Hematopoietic multipotent progenitor cell treated with erythropoietin and hydrocortisone succinate and interleukin-3 and kit ligand, for 15 days (in vitro differentiated cells): ENCODE measurements at regions not wholly inside any gene's neighbourhood (a gene's known extent, or its start where the extent isn't known, plus 50 kb on each side); places are given as distances from the start of the nearest gene placed in this dataset.
"Not testable (repeated sequence)": the region's sequence is repeated elsewhere in the genome, so short reads cannot be mapped to it uniquely, and the experiment has no call there.

Source experiments
- DNase-seq: peaks from one replicate; pipeline ENCODE4 v3.0.0-alpha.2; 2015; ENCODE audit warnings: low spot score

DNA sequence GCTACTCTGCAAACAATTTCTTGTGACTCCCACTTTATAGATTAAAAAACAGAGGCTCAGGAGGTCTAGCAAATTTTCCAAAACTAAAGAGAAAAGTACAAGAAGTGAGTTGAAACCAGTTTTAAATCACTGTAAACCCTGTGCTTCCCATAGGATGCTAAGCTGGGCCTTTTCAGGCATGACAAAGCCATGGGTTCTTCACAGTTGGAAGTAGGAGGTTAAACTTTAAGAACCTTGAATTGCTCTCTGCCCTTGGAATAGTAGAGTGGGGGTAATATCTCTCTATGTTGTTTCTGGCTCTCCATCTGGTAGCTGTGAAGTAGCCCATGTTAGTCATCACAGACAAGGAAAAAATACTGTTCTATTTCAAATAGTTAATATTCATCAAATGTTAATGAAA lies 193.6 kb upstream of the SATB1 start:
- DNase-seq: no peak

DNA sequence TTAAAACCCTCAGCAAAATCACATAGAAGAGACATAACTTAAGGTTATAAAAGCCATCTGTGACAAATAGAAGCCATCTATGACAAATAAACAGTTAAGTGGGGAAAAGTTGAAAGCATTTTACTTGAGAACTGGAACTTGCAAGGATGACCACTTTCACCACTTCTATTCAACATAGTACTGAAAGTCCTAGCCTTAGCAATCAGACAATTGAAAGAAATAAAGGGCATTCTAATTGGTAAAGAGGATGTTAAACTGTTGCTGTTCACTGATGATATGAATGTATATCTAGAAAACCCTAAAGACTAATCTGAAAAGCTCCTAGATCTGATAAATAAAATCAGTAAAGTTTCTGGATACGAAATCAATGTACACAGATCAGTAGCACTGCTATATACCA lies 186.9 kb upstream of the SATB1 start:
- DNase-seq: no peak

DNA sequence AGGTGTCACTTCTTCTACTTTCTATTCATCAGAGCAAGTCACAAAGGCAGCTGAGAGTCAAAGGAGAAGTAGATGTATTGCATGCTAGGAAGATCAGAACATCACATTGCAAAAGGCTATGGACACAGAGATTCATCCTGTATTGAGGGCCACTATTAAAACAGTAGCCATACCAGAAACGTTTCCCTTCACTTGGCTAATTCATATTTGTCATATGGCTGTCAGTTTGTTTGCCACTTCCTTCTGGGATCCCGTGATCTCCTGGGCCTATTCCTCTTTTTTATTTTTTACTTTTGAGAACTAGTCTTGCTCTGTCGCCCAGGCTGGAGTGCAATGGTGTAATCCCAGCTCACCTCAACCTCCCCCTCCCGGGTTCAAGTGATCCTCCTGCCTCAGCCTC lies 184.0 kb upstream of the SATB1 start:
- DNase-seq: no peak

DNA sequence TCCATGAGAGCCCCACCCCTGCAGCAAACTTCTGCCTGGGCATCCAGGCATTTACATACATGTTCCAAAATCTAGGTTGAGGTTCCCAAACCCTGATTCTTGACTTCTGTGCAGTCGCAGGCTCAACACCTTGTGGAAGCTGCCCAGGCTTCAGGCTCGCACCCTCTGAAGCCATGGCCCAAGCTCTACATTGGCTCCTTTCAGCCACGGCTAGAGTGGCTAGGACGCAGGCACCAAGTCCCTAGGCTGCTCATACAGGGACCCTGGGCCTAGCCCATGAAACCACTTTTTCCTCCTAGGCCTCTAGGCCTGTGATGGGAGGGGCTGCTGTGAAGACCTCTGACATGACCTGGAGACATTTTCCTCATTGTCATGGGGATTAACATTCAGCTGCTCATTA lies 172.8 kb upstream of the SATB1 start:
- no peak for DNase-seq

DNA sequence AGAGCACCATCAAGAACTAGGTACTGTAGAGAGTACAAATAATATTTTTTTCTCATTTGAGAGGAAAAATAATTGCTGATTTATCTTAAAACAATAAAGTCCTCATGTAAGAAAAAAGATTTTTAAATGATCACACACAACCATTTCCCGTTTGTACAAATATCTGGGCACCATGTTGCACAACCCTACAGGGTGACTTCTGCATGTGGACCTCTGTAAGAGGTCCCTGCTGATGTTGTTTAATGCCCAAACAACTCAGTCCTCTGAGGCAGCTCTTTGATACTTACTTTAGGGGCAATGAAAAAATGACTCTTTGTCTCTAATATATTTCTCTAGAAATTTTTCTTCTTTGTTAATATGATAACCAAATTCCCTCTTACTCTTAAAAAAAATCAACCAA lies 168.1 kb upstream of the SATB1 start:
- DNase-seq: no peak

DNA sequence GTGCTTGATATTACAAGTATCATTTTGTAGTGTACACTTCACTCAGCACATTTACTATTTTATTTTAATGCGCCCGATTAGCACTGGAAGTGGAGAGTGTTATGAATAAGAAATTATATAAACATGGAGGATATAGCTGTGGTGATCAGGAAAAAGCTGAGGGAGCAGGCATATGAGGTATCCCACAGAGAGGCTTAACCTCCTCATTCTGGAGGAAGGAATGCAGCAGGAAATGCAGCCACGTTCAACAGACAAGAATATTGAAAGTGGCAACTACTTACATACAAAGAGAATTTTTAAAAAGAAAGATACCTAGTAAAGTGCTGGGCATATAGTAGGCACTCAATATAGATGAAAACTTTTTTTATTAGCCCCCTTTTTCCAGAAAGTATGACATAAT lies 166.0 kb upstream of the SATB1 start:
- no peak for DNase-seq

DNA sequence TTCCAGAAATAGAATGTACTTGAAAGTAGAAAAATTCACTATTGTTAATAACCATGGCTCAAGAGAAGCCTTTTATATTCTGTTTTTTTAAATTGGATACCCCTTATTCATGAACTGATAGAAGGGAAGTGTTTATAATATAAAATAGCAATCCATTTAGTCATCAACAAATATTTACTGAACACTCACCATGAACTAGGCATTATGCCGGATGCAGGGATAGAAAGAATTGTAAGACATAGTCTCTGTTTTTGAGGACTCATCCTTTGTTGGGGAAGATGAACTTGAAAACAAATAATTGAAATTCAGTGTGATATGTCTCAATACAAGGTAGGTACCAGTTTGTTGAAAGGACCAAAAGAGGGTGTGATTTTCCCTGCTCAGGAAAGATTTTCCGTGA lies 160.9 kb upstream of the SATB1 start:
- DNase-seq: no peak

DNA sequence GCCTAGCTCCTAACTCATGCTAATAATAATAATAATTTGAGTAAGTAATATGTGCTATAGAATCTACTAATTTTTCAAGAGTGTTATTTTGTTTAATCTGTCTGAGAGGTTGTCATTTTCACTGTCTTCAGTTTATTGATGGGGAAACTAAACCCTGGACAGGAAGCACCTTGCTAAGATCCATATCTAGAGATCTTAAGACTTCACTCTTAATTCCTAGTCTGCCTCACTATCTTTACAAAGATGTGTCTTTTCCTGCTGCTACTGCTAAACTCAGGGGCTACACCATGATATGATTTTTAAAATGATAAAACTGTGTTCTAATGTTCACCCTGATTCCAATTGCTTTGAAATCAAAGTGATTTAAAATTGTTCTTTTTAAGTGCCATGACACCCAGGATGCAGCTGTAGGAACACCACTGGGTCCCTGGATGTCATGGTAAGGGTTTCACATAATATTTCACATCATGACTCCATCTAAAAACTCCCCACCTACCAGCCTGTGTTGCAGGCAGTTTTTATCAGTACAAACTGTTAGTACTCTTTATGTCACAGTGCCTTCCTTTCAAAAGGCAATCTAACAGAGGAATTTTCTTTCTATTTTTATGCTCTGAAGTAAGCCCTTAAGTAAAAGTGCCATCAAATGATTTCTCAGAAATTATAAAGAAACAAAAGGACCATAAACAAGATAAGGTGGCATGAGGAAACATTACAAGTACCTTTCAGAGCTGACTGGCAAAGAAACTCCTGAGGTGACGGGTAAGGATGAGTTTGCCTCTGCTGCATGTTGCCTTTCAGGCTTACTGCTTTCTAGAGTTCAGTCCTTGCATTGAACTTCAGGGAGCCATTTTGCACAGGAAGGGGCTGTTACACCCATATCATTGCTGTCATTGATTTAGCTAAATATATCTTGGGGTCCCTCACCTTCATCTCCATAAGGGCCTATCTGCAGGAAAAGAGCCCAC lies 160.1 kb upstream of the SATB1 start:
- DNase-seq: no peak

DNA sequence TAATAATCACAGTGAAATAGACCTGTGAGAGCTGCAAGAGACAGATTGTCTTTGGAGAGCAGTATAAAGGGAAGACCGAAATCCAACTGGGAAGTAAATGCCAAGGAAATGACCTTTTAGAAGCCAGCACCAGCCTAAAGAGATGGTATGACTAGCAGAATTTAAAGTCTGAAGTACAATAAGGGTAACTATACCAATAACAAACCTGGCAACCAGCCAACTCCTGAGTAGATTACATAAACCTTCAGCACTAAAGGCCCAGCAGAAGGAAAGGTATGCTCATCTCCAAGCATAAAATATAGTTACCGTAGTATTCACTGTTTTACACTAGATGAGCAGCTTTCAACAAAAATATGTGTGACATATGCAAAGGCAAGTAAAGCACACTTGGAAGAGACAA lies 155.1 kb upstream of the SATB1 start:
- peak; percentile 5 for DNase-seq

DNA sequence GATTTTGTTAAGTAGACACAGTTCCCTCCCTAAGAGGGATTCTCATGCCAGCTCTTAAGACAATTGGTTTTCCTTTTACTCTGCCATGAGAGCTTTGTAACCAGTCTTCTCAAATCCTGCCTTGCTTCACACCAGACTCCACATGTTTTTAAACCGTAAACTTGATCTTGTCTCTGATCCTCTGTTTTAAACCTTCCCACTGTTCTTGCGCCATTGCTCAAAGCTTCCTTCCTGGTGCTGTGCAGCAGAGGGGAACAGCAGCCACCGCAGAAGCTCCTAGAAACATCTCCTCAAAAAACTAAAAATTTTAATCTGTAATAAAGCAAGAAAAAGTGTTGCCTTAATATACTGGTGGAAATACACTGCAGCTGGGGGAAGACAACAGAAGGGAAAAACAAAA lies 154.5 kb upstream of the SATB1 start:
- DNase-seq: no peak

DNA sequence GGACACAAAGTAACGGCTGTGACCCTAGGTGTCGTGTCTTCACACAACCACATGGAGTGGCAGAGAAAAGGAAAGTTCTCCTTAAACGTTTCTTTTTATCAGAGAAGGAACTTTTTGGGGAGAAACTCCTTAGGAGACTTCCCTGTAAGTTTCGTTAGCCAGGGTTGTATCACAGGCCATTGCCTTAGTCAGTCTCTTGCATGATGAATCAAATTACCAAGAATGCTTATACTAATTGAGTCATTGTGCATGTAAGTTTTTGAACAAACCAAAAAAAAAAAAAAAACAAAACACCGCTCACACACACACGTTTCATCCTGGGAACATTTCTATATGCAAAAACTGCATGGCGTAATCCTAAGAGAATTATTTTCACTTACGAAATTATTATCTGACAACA lies 150.4 kb upstream of the SATB1 start:
- DNase-seq: no peak

DNA sequence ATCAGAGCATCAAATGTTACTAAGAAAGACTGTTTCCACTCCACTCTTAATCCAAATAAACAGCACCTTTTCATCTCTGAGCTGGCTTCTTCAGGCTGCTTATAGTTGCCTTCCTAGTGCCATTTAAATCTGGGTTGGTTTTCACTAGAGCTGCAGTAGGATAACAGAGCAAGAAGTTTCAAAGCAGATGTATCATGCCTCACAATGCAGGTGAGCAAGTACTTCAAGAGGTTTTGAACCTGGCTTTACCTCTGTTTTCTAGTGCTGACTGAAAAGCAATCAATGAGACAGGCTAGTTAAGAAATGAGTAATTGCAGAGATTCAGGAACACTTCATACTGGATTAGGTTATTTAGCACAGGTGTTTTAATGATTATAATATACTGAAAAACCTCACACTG lies 147.7 kb upstream of the SATB1 start:
- no peak for DNase-seq

DNA sequence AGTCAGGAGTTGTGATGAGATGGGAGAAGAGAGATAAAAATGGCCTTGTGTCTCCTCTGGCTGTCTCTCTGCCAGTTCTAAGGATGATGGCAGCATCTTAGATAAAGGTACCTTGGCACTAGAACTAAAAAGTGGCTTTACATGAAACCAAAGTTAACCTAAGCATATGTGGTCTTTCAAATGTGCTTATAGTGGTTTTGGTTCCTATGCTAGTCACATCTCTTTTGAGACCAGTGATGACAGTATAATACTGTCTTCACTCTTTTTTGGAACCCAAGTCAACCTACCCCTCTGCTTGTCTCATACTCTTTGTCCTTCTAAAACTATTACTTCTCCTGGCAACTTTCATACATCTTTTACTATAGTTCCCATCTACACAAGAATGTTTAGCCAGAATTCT lies 142.2 kb upstream of the SATB1 start:
- no peak for DNase-seq

DNA sequence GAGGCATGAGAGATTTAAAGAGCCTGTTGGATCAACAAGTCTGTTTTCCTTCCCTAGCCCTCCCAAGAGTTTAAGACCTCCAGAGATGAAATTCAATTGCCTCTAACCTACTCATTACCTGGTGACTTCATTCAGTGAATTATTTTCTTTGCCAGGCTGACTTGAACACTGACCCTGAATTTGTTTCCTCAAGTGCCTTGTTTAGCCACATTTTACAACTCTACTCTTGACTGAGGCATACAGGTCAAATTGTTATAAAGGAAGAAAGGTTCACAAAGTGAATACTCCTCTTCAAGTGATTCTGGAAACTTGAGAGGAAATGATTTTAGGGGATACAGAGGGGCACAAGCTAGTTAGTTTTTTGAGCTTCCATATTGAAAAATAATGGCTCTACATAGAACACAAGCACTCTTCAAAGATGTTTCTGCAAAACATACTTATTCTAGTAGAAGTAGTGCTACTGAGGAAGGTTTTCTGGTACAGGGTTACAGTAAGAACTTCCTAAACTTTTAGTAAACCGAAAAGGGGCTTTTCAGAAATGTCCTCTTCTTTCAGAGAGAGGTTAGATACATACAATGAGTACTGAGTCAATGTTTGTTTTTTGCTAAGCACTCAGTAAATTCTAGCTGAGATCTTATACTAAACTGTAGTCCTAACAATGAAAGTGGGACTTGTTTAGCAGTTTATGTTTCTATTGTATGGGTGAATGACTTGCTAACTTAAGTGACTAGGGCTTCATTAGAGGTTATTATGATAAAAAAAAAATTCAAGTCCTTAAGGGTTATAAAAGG lies 137.4 kb upstream of the SATB1 start:
- DNase-seq: no peak

DNA sequence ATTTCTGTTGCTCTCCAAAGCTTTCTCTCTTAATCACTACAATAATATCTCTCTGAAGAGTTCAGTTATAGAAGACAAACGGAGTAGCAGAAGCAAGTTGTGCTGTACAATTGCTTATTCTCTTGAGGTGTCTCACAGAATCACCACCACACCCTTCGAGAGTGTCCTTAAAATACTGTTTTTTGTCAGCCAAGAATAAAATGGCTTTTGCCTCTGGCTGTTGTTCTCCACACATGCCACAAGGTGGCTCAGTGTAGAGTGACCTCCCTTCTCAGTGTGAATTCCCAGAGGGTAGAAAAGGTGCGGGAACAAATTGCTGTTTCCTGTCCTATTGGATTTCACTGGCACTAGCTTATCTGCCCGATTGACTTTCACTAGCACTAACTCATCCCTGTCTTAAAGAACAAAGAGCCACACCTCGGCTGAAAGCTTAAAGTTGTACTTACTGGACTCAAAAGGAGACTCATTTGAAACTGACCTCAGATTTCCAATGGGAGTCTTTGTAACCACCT lies 134.2 kb upstream of the SATB1 start:
- peak; percentile 14 for DNase-seq

DNA sequence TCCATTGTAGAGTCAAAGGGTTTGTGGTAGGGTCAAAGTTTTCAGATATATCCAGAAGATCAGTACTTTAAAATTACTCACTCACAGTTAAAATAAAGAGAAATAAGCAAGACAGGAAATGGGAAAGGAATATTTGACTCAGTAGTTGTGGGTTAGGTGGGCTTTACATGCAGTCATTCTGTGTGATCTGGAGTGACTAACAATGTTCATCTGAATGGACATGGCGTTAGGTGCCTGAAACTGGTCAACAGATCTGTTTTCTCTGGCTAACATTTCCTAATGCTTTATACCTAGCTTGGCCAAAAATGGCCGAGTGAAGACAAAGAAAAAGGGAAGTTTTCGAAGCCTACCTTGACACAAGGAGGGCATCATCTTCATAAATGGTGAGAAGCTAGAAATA lies 133.4 kb upstream of the SATB1 start:
- DNase-seq: no peak

DNA sequence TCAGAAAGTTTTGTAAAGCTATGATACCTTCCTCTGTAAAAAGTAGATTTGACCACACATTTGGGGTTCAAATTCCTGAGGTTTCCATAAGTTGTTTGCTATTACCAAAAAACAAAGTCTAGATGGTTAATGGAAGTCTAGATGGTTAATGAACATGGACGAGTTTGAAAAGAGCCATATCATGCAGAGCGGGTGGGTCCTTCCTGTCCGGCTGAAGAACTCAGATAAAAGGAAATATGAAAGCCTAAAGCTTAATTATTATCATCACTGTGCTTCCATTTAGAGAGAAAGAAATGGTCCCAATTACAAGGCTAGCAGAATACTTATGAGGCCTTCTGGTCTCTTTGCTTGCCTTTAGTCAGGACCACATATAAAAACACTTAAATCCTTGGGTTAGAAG lies 132.1 kb upstream of the SATB1 start:
- DNase-seq: peak; percentile 7

DNA sequence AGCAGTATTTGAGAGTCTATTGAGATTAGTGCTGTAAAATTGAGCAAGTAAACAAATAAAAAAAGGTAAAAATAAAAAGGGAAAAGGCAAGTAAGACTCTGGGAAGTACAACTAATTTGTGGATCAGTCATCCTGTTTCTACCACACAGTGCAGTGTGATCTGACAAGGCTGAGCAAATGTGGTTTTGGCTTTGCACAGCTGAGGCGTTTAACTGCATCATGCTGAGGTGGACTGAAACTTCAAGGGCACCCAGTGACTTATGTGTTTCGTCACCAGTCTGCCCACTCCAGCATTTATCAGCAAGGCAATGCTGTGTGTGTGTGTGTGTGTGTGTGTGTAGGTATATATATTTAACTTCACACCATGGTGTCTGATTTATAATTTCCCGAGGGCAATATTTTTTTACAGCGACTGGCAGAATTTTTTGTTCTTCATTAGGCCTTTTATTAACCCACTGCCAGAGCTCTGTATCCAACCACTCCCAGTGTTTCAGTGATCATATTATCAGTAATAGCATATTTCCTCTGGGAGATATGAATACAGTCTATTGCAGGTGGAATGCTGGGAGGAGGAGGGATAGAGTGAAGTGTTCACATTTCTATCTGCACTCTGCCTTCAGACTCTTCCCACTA lies 131.5 kb upstream of the SATB1 start:
- no peak for DNase-seq

DNA sequence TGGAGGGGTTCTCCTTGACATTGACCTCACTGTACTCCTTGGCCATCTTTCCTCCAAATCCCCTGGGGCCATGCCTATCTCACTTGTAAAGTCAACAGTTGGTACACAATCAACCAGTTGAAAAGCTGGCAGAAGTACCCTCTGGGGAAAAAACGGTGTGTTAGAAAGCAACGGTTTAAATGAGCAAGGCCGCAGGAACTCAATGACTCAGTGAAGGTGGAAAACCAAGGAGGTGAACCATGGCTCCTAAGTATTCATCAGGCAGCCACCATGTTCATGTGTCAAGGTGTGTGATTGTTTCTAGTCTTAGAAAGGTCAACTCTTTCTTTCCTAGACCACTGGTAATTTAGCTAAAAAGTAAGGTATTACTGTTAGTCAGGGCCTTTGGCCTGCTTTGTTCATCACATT lies 130.9 kb upstream of the SATB1 start:
- no peak for DNase-seq

DNA sequence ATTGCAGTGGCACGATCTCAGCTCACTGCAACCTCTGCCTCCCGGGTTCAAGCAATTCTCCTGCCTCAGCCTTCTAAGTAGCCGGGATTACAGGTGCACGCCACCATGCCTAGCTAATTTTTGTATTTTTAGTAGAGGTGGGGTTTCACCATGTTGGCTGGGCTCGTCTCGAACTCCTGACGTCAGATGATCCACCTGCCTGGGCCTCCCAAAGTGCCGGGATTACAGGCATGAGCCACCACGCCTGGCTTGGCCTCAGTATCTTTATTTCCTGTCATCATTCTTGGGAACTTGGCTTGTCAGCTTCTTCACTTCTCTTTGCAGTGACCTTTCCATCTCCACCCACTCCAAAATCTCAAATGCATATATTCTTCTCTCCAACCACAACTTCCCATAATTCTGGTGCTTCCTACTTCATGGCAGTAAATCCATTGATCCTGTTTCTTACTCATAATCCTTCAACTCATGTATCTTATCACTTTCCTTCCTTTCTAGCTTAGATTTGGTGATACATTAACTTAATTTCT lies 127.5 kb upstream of the SATB1 start:
- DNase-seq: not testable (repeated sequence)

DNA sequence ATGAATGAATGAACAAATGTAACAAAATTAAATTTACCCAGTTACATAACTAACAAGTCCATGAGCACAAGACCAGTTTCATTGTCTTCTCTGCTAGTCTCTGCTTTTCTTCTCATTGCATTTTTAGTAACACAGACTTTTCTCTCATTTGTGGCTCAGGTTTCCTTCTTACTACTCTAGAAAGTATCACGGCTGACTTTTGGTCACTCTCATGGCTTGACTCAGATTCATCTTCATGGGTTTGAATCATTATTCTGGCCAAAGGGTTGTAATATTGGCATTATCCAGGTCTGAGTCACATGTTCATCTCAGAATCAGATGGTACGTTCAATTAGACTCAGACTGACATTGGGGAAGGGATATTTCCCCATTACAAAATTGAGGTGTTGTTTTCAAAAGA lies 121.5 kb upstream of the SATB1 start:
- DNase-seq: no peak

DNA sequence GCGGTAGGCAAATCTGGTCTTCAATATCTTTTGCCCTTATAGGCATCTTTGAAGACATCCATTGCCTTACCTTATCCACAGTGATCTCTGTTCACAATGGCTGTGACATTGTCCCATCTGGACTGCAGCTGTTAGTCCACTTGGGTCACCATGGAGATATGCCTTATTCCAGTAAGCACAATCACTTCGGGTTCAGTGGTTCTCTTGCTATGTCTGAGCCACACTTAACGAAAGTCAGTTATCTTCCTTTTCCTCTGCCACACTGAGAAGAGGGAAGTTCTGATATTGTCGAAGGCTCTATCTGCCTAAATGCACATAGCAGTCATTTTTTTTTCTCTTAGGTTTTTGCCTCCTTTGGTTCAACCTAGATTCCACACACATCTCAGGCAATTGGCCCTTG lies 119.0 kb upstream of the SATB1 start:
- DNase-seq: no peak
